Muscle layer of duodenum (tissue), 2 donors: ENCODE measurements at regions not wholly inside any gene's neighbourhood (a gene's known extent, or its start where the extent isn't known, plus 50 kb on each side); places are given as distances from the start of the nearest gene placed in this dataset.

Experiments used
- H3K27ac ChIP-seq: one replicate; pipeline ENCODE4 v1.7.0; 2013; ENCODE audit warnings: mild to moderate bottlenecking, low read length
- H3K27me3 ChIP-seq: one replicate; pipeline ENCODE4 v1.7.0; 2013; ENCODE audit warnings: low read depth, mild to moderate bottlenecking, control low read depth, low read length
- H3K36me3 ChIP-seq, 2 donors: one replicate each; pipeline ENCODE4 v1.7.0; 2013; ENCODE audit warnings: low read length in 2 of 2, control low read depth in 1 of 2, mild to moderate bottlenecking in 1 of 2; ENCODE audit not compliant: insufficient read depth in 2 of 2, control insufficient read depth in 1 of 2
- H3K4me1 ChIP-seq, 2 donors: one replicate each; pipeline ENCODE4 v1.7.0; 2013; ENCODE audit warnings: low read length in 2 of 2, mild to moderate bottlenecking in 2 of 2, control low read depth in 1 of 2, moderate library complexity in 1 of 2; ENCODE audit not compliant: insufficient read depth in 2 of 2, control insufficient read depth in 1 of 2
- H3K4me3 ChIP-seq, 2 donors: one replicate each; pipeline ENCODE4 v1.7.0; 2013; ENCODE audit warnings: low read length in 2 of 2, low read depth in 1 of 2, mild to moderate bottlenecking in 1 of 2
- H3K9me3 ChIP-seq, 2 donors: one replicate each; pipeline ENCODE4 v1.7.0; 2013; ENCODE audit warnings: low read length in 2 of 2, control low read depth in 1 of 2, mild to moderate bottlenecking in 1 of 2; ENCODE audit not compliant: control insufficient read depth in 1 of 2
- donor health status: healthy.

DNA sequence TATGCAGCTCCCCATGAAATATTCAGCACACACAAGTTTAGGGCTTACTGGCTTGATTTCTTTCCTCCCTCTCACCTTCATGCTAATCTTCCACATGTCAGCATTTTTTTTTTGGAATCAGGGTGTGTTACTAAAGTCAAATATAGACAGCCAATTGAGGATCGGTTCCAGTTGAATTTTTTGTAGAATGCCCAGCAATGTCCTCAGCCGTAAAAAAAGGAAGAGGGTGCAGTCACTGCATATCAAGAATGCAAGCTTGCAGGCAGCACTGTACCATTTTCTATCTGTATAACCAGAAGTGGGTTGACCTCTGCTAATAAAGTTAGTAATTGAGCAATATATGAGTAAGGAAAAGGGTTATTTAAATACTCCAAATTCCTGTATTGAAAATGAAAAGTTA is 51.4 kb upstream of the CHMP2B start:
- no peaks in the 10 kb centered on the region for H3K36me3 ChIP-seq
- H3K27me3 ChIP-seq: no peaks in the 10 kb centered on the region
- no peak overlapping the region for H3K4me3 ChIP-seq
- H3K27ac ChIP-seq: no peak overlapping the region
- no peaks in the 10 kb centered on the region for H3K4me1 ChIP-seq
- no peaks in the 10 kb centered on the region for H3K9me3 ChIP-seq

- Histone ChIP-seq H3K9me3 (no peaks in the 10 kb centered on the region), H3K4me3 (no peak overlapping the region), H3K27me3 (no peaks in the 10 kb centered on the region), H3K4me1 (no peaks in the 10 kb centered on the region), H3K27ac (no peak overlapping the region), H3K36me3 (no peaks in the 10 kb centered on the region)
These were observed 53.3 kb upstream of the CHMP2B start for GRCh38 chr3:87173776-87174175.

DNA sequence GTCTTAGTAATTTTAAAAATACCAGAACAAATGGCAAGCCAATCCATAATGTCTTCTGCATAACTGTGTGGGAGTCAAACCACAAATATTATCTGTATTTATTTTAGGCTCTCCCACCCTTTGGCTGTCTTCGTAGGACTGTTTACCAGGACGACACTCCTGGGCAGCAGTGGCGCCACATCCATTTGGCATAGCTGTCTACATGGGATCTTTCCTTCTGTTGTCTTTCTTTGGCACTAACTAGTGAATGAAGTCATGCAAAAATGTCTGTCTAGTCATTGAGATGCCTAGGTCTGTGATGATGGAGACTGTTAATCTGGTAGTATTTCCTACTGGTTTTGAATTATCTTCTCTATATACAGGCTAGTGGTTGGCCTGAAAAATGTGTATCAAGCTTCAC is 54.0 kb upstream of the CHMP2B start:
- H3K27me3 ChIP-seq: no peaks in the 10 kb centered on the region
- H3K9me3 ChIP-seq: no peaks in the 10 kb centered on the region
- H3K4me3 ChIP-seq: no peak overlapping the region
- H3K27ac ChIP-seq: no peak overlapping the region
- no peaks in the 10 kb centered on the region for H3K36me3 ChIP-seq
- H3K4me1 ChIP-seq: no peaks in the 10 kb centered on the region

DNA sequence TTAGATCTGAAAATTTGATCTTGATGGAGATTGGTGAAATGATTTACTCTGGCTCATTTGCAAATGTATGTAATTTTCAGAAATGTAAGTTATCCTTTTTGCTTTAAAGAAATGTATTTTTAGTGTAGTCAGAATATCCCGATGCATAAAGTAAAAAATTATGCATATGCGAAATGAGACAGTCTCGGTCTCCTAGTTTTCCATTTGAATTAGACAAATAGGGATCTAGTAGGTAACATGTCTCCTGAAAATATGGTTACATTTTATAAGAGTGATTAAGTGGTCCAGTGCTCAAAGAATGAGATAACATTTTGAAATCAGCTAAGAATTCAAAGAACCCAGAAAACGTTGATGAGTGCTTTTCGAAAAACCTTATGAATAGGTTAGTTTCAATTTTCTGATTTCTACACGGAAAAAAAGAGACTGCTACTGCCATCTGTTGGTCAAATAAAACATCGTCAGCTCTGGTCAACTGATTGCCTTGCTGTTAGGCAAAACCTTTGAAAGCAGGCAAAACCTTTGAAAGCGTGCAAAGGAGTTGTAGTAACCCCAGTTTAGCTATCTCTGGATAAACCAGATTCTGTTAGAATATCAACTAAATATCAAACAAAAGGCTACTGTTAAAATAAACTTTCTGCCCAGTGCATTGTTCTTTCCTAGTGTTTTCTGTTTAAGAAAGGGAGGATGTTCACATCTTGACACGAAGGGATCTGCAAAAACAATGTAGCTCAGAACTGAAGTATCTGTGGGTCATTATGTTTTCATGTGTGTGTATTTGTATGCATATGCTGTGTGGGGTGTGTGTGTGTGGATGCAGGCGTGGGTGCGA is 59.3 kb upstream of the CHMP2B start:
- no peak overlapping the region for H3K27ac ChIP-seq
- H3K4me1 ChIP-seq: no peaks in the 10 kb centered on the region
- no peaks in the 10 kb centered on the region for H3K9me3 ChIP-seq
- H3K4me3 ChIP-seq: peak overlapping the region; percentile 53 to 69
- H3K36me3 ChIP-seq: no peaks in the 10 kb centered on the region
- no peaks in the 10 kb centered on the region for H3K27me3 ChIP-seq

DNA sequence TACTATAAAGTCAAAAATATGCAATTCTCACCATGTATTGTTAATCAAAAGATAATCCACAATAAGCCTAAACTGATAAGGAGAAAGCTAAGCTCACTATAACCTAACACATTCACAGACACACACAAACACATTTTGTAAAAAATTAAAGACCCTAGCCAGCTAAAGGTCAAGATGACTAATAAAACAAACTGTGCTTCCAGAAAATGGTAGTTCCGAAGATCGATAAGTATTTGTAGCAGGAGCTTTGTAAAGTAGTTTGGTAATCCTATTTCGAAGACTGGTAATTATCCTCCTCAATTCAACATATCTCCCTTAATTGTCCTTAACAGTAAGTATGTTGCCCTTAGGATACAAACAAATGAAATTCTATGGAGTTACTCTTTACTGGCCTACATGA is 62.9 kb upstream of the CHMP2B start:
- Histone ChIP-seq H3K27me3 (no peaks in the 10 kb centered on the region), H3K4me3 (no peak overlapping the region), H3K36me3 (no peaks in the 10 kb centered on the region), H3K9me3 (no peaks in the 10 kb centered on the region), H3K4me1 (no peaks in the 10 kb centered on the region), H3K27ac (no peak overlapping the region)

- no peak overlapping the region for H3K4me3 ChIP-seq
- H3K27me3 ChIP-seq: no peaks in the 10 kb centered on the region
- H3K36me3 ChIP-seq: no peaks in the 10 kb centered on the region
- no peaks in the 10 kb centered on the region for H3K4me1 ChIP-seq
- no peak overlapping the region for H3K27ac ChIP-seq
- H3K9me3 ChIP-seq: no peaks in the 10 kb centered on the region
These were observed 65.3 kb upstream of the CHMP2B start for GRCh38 chr3:87161851-87162250.

DNA sequence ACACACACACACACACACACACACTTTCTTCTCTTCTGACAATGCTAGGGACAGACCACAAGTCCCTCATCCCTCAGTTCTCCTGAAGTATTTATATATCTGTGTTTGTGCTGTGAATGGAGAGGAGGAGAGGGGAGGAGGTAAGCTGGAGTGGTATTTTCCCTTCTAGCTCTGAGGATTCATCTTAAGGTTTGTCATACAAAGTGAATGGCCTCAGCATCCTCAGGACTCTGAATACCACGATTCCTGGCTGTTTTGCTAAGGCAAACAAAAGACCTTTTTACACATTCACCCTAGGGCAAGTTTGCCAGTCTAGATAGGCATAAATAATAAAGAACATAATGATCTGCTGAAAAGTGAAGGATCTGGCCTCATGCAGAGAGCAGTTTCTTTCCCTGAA is 65.7 kb upstream of the CHMP2B start:
- Histone ChIP-seq H3K4me3 (no peak overlapping the region), H3K9me3 (no peaks in the 10 kb centered on the region), H3K36me3 (no peaks in the 10 kb centered on the region), H3K27me3 (no peaks in the 10 kb centered on the region), H3K4me1 (no peaks in the 10 kb centered on the region), H3K27ac (no peak overlapping the region)

DNA sequence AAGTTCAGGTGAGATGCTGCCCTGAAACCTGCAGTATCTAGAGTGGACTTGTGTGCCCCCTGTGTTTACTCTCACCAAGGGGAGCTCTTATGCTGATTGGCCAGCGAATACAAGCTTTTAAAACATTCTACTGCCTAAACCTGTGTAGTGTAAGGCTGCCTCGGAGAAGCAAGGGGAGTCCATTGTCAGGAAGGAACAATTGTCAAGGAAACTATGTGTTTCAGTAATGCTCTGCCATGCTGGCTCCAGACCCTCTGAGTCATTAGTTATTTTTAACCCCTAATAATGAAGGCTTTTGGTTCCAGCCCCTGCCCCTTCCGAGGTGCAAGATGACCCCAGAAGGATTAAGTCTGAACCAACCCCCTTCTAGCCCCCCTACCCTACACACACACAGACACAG is 66.1 kb upstream of the CHMP2B start:
- Histone ChIP-seq H3K36me3 (no peaks in the 10 kb centered on the region), H3K9me3 (no peaks in the 10 kb centered on the region), H3K4me3 (no peak overlapping the region), H3K27ac (no peak overlapping the region), H3K4me1 (no peaks in the 10 kb centered on the region), H3K27me3 (no peaks in the 10 kb centered on the region)

GRCh38 chr3:87158823-87159222 is 68.3 kb upstream of the CHMP2B start:
- Histone ChIP-seq H3K4me3 (no peak overlapping the region), H3K27ac (no peak overlapping the region), H3K9me3 (no peaks in the 10 kb centered on the region), H3K27me3 (no peaks in the 10 kb centered on the region), H3K4me1 (no peaks in the 10 kb centered on the region), H3K36me3 (no peaks in the 10 kb centered on the region)

DNA sequence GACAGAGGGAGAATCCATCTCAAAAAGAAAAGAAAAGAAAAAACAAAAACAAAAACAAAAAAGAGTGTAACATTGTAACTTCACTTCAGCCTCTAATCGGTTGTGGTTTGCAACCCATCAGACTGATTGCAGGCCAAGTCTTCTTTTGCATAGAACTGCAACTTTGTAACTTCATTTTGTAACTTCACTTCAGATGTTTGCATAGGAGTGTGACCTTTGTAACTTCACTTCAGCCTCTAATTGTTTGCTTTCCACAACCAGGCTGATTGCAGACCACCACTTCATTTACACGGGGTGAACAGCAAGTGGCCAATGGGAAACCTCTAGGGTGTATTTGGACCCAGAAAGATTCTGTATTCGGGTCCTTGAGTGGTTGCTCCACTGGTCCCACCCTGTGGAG is 79.1 kb upstream of the CHMP2B start:
- no peaks in the 10 kb centered on the region for H3K4me1 ChIP-seq
- H3K27me3 ChIP-seq: no peaks in the 10 kb centered on the region
- no peaks in the 10 kb centered on the region for H3K36me3 ChIP-seq
- H3K9me3 ChIP-seq: peaks cover 0 to 2% of the 10 kb centered on the region in 2 donors
- H3K27ac ChIP-seq: no peak overlapping the region
- H3K4me3 ChIP-seq: no peak overlapping the region

DNA sequence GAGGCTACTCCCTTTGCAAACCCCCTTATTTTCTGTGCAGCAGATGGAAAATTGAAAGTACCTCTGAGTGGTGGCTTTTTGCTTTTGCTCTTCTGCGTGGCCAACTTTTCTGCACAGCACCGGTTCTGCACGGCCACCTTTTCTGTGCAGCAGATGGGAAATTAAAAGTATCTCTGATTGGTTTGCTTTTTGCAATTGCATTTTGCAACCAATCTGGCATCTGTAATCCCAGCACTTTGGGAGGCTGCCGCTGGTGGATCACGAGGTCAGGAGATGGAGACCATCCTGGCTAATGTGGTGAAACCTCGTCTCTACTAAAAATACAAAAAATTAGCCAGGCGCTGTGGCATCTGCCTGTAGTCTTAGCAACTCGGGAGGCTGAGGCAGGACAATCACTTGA is 79.5 kb upstream of the CHMP2B start:
- Histone ChIP-seq H3K9me3 (peaks cover 0 to 2% of the 10 kb centered on the region in 2 donors), H3K27me3 (no peaks in the 10 kb centered on the region), H3K27ac (no peak overlapping the region), H3K36me3 (no peaks in the 10 kb centered on the region), H3K4me3 (no peak overlapping the region), H3K4me1 (no peaks in the 10 kb centered on the region)

DNA sequence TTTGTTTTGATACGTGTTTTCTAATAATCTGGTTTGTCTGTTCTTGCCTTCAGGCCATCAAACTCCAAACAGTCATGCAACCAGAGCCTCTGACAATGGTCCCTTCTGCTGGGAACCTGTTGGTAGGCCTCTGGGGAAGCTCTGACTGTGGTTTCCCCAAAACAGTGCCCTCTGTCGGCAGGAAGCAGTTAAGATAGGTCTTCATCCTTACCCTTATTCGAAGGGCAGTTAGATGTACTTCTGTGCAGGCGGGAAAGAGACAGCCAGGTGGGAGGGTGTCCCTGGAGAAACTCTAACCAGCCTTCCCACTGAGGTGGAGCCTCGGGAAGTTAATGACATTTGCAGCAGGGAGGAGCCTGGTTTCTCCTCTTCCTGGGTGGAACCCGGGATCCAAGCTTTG is 81.6 kb upstream of the CHMP2B start:
- Histone ChIP-seq H3K9me3 (peaks cover 12 to 19% of the 10 kb centered on the region in 2 donors), H3K27ac (no peak overlapping the region), H3K4me3 (no peak overlapping the region), H3K27me3 (no peaks in the 10 kb centered on the region), H3K36me3 (no peaks in the 10 kb centered on the region), H3K4me1 (no peaks in the 10 kb centered on the region)
